Activated CD4-positive, alpha-beta memory T cell treated with anti-CD3 and anti-CD28 coated beads, Interleukin-2, amount 10 ng/mL, durations not matched to agents 7 days and 5 days (primary cell): ENCODE measurements at regions not wholly inside any gene's neighbourhood (a gene's known extent, or its start where the extent isn't known, plus 50 kb on each side); places are given as distances from the start of the nearest gene placed in this dataset.
"Not testable (repeated sequence)": the region's sequence is repeated elsewhere in the genome, so short reads cannot be mapped to it uniquely, and the experiment has no call there.

ENCODE experiments used
- CTCF ChIA-PET: fragments of 350-600 bp; sonication (Branson Sonifier 250); formaldehyde crosslinking; loops from one replicate; lab custom pipeline; 2021; ENCODE audit warnings: antibody characterized with exemption, inconsistent platforms; lab: Charles Lee
- POLR2A ChIA-PET: fragments of 350-600 bp; sonication (Branson Sonifier 250); formaldehyde crosslinking; loops from one replicate; lab custom pipeline; 2021; ENCODE audit warnings: antibody characterized with exemption; lab: Charles Lee
- DNase-seq: peaks from one replicate; pipeline ENCODE4 v3.0.0-alpha.2; 2020
- H3K27ac Mint-ChIP-seq: one replicate; pipeline ENCODE4 v1.8.0; 2021; ENCODE audit warnings: mild to moderate bottlenecking, mixed read lengths
- H3K27me3 Mint-ChIP-seq: one replicate; pipeline ENCODE4 v1.8.0; 2021; ENCODE audit warnings: mixed read lengths
- H3K36me3 Mint-ChIP-seq: one replicate; pipeline ENCODE4 v1.8.0; 2021; ENCODE audit warnings: low read depth, mixed read lengths
- H3K4me1 Mint-ChIP-seq: one replicate; pipeline ENCODE4 v1.8.0; 2021; ENCODE audit warnings: mixed read lengths
- H3K4me3 Mint-ChIP-seq: one replicate; pipeline ENCODE4 v1.8.0; 2021; ENCODE audit warnings: mild to moderate bottlenecking, mixed read lengths
- H3K9me3 Mint-ChIP-seq: one replicate; pipeline ENCODE4 v1.8.0; 2021; ENCODE audit warnings: mixed read lengths

DNA sequence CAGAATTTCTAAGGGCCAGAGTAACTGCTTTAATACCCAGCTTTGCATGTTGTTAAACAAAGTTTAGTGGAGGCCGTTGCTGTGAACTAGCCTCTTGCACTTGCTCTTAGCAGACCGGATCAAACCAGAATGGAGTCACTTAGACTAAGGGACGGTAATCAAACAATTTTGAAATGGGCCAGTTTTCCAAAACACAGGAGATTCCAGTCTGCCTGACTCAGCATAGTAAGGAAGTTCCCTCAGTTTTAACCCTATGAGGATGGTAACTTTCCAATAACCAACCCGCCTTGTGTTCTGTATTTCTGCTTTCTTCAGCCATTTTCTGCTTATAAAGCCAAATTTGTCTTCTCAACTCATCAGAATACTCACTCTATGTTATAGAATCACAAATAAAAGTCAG, 77.2 kb upstream of the WDR72 start:
- ChIA-PET CTCF (no interaction called here), POLR2A (no interaction called here)
- no peaks in the 10 kb centered on the region for H3K36me3 Mint-ChIP-seq

GRCh38 chr15:53835309-53835708, 75.8 kb upstream of the WDR72 start:
- no peak overlapping the region for H3K27ac Mint-ChIP-seq
- H3K4me1 Mint-ChIP-seq, result no peaks in the 10 kb centered on the region
- no peaks in the 10 kb centered on the region for H3K27me3 Mint-ChIP-seq
- H3K9me3 Mint-ChIP-seq, result no peaks in the 10 kb centered on the region
- POLR2A ChIA-PET, result no interaction called here
- H3K4me3 Mint-ChIP-seq, result no peak overlapping the region
- CTCF ChIA-PET, result no interaction called here
- H3K36me3 Mint-ChIP-seq, result no peaks in the 10 kb centered on the region
- no peak for DNase-seq

More for the DNA sequence above, 77.2 kb upstream of the WDR72 start:
- no peaks in the 10 kb centered on the region for H3K27me3 Mint-ChIP-seq
- no peaks in the 10 kb centered on the region for H3K9me3 Mint-ChIP-seq
- H3K4me1 Mint-ChIP-seq, result no peaks in the 10 kb centered on the region
- no peak overlapping the region for H3K4me3 Mint-ChIP-seq
- no peak overlapping the region for H3K27ac Mint-ChIP-seq
- no peak for DNase-seq

DNA sequence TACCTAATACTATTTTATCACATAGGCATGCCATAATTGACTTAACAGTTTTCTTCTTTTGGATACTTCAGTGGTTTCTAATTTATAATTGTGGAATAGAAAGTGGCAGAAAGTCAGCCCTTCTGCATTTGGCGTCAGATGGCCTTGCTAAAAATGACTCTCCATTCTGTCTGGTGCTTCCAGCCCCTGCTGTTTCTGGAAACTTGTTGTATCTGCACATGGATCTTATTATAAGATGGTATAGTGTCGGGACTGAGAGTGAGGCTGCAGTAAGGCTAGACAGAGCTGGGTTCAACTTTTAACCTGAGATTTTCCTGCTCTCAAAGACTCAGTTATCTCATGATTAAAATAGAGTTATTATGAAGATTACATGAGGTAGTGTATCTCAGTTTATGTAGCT, 74.8 kb upstream of the WDR72 start:
- ChIA-PET CTCF (no interaction called here), POLR2A (no interaction called here)
- no peaks in the 10 kb centered on the region for H3K36me3 Mint-ChIP-seq
- H3K27me3 Mint-ChIP-seq, result no peaks in the 10 kb centered on the region
- peaks cover 2% of the 10 kb centered on the region for H3K9me3 Mint-ChIP-seq
- H3K4me3 Mint-ChIP-seq, result no peak overlapping the region
- no peak for DNase-seq
- H3K4me1 Mint-ChIP-seq, result no peaks in the 10 kb centered on the region
- no peak overlapping the region for H3K27ac Mint-ChIP-seq

DNA sequence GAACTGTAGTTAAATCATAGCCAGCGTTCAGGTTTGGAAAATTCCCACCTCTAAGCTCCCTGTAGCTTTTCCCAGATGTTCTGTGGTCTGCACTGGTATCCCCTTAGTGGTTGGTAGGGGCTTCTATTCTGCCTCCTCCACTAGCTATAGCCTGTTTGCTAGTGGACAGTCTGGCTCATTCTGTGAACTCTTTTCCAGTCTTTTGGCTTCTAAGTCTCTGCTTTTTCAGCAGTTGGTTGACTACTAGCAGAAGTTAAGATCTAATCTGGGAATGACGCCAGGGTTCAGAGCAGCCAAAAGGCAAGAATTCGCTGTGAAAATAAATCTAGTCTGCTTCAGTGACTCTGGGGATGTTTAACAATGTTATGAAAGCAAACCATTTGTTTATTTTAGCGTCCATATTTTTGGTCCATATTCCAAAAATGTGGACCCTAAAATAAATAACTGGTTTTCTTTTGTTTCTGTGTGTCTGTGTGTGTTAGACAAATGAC, 73.7 kb upstream of the WDR72 start:
- no peak for DNase-seq
- CTCF ChIA-PET, result no interaction called here
- no peak overlapping the region for H3K27ac Mint-ChIP-seq

DNA sequence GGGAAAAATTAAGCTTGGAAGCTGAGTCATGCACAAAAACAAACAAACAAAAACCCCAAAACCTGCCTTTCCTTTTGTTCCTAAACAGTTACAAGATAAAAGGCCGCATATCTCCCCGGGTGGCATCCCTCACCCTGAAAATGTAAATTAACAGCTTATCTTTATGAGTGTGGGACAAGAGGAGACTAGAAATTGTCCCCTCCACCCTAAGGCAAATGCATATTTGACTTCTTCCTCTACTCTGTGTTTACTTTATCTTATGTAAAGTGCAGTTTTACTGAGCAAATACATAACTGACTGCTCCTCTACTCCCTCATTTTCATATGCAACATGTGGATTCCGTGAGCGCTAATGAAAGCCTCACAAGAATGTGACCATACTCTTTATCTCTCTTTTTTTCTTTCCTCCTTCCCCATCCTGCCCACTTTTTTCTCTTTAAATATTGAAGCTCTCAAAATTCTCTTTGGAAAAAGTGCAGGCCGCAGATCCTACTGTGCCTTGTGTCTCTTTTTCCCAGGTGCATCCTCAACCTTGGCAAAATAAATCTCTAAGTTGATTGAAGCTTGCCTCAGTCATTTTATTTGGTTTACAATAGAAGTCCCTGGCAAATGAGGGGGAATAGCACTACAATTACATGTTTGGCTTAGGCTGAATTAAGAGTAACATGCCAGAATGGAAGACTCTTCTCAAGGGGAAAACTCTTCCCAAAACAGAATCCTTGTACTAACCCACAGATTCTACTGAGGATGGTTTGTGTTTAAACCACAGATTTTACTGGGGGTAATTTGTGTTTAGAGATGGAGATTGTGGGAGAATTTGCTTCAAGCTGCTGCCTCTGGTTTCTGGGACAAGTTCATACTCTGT, 72.7 kb upstream of the WDR72 start:
- Mint-ChIP-seq H3K27me3 (no peaks in the 10 kb centered on the region), H3K27ac (no peak overlapping the region), H3K9me3 (peaks cover 9% of the 10 kb centered on the region), H3K4me3 (no peak overlapping the region), H3K36me3 (no peaks in the 10 kb centered on the region), H3K4me1 (no peaks in the 10 kb centered on the region)
- CTCF ChIA-PET, result no interaction called here
- POLR2A ChIA-PET, result no interaction called here
- no peak for DNase-seq

More for the DNA sequence above, 73.7 kb upstream of the WDR72 start:
- no peak overlapping the region for H3K4me3 Mint-ChIP-seq
- H3K4me1 Mint-ChIP-seq, result no peaks in the 10 kb centered on the region
- no peaks in the 10 kb centered on the region for H3K27me3 Mint-ChIP-seq
- peaks cover 5% of the 10 kb centered on the region for H3K9me3 Mint-ChIP-seq
- POLR2A ChIA-PET, result no interaction called here
- H3K36me3 Mint-ChIP-seq, result no peaks in the 10 kb centered on the region

GRCh38 chr15:53830707-53831386, 71.4 kb upstream of the WDR72 start:
- ChIA-PET POLR2A (no interaction called here), CTCF (no interaction called here)
- DNase-seq, result no peak
- no peak overlapping the region for H3K4me3 Mint-ChIP-seq
- no peaks in the 10 kb centered on the region for H3K4me1 Mint-ChIP-seq
- peaks cover 9% of the 10 kb centered on the region for H3K9me3 Mint-ChIP-seq
- no peak overlapping the region for H3K27ac Mint-ChIP-seq
- no peaks in the 10 kb centered on the region for H3K36me3 Mint-ChIP-seq
- H3K27me3 Mint-ChIP-seq, result no peaks in the 10 kb centered on the region

DNA sequence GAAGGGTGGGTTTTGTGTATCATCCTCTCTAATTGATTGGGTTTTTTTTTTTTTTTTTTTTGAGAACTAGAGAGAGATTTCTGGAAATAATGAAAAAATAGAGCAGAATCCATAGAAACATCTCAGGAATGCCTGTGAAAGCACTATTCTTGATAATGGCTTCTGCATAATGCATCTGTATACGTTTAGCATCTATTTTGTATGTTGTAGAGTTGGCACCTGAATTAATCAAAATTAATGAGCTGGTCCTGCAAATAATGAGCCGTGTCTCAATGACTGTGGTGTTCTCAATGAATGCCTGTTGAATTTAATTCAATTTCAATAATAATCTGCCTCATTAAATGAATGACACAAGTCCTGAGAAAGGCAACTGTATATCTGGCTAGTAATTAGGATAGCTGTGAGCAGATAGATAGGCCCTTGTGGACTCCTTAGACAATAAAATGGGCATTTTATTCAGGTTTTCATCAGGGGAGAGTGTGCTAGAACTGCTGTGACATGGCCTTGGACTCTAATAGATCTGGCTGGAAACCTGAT, 70.5 kb upstream of the WDR72 start:
- ChIA-PET CTCF (no interaction called here), POLR2A (no interaction called here)
- Mint-ChIP-seq H3K4me1 (no peaks in the 10 kb centered on the region), H3K27me3 (no peaks in the 10 kb centered on the region), H3K36me3 (no peaks in the 10 kb centered on the region), H3K4me3 (no peak overlapping the region), H3K27ac (no peak overlapping the region), H3K9me3 (peaks cover 9% of the 10 kb centered on the region)
- no peak for DNase-seq

- POLR2A ChIA-PET, result no interaction called here
- Mint-ChIP-seq H3K4me3 (no peak overlapping the region), H3K27me3 (no peaks in the 10 kb centered on the region), H3K36me3 (no peaks in the 10 kb centered on the region), H3K27ac (no peak overlapping the region), H3K9me3 (peaks cover 9% of the 10 kb centered on the region), H3K4me1 (no peaks in the 10 kb centered on the region)
- DNase-seq, result no peak
- CTCF ChIA-PET, result no interaction called here
Observed at GRCh38 chr15:53829471-53829870, 70.0 kb upstream of the WDR72 start.

- Mint-ChIP-seq H3K9me3 (peaks cover 13% of the 10 kb centered on the region), H3K4me1 (no peaks in the 10 kb centered on the region), H3K27ac (no peak overlapping the region), H3K36me3 (no peaks in the 10 kb centered on the region), H3K27me3 (no peaks in the 10 kb centered on the region), H3K4me3 (no peak overlapping the region)
- DNase-seq, result no peak
- ChIA-PET POLR2A (no interaction called here), CTCF (no interaction called here)
Observed at GRCh38 chr15:53827355-53827754, 67.9 kb upstream of the WDR72 start.

DNA sequence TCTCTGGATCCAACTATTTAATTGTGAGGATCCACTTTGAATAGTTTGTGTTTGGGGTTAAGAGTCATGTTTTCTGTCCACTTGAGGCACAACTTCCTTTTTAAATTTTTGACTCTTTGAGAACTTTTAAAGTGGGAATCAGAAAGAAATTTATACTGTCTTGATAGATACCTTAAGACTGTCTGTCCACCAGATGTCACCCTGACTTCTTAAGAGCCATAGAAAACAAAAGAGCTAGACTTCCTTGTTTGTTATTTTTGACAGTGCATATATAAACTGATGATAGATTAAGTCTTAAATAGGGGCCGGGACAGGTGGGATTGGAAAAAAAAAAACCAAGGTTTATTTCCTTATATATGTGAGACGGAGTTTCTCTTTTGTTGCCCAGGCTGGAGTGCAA, 52.1 kb upstream of the WDR72 start:
- no peak overlapping the region for H3K27ac Mint-ChIP-seq
- DNase-seq, result no peak
- no peaks in the 10 kb centered on the region for H3K27me3 Mint-ChIP-seq
- no peaks in the 10 kb centered on the region for H3K36me3 Mint-ChIP-seq
- CTCF ChIA-PET, result no interaction called here
- peaks cover 2% of the 10 kb centered on the region for H3K4me1 Mint-ChIP-seq
- POLR2A ChIA-PET, result no interaction called here
- no peaks in the 10 kb centered on the region for H3K9me3 Mint-ChIP-seq
- no peak overlapping the region for H3K4me3 Mint-ChIP-seq

DNA sequence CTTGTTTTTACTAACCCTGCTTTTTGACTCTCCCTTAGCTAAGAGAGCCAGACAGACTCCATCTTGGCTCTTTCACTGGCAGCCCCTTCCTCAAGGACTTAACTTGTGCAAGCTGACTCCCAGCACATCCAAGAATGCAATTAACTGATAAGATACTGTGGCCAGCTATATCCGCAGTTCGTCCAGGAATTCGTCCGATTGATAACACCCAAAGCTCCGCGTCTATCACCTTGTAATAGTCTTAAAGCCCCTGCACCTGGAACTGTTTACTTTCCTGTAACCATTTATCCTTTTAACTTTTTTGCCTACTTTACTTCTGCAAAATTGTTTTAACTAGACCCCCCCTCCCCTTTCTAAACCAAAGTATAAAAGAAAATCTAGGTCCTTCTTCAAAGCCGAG, 50.8 kb upstream of the WDR72 start:
- H3K27me3 Mint-ChIP-seq, H3K36me3 Mint-ChIP-seq, H3K27ac Mint-ChIP-seq, H3K4me3 Mint-ChIP-seq, H3K9me3 Mint-ChIP-seq, POLR2A ChIA-PET, CTCF ChIA-PET, H3K4me1 Mint-ChIP-seq, DNase-seq: not testable (repeated sequence)
